Astrocyte (in vitro differentiated cells and primary cell): ENCODE measurements at regions not wholly inside any gene's neighbourhood (a gene's known extent, or its start where the extent isn't known, plus 50 kb on each side); places are given as distances from the start of the nearest gene placed in this dataset.
A peak's percentile ranks its signal among the peaks of the same experiment; 100 is the strongest.

ENCODE experiments used
- DNase-seq: peaks from one replicate; pipeline ENCODE4 v3.0.0-alpha.2; 2010; ENCODE audit warnings: low read depth
- FAIRE-seq: peaks from 2 replicates; lab custom pipeline; 2011; peaks lifted over from hg19 to GRCh38; lab: Jason Lieb, UNC
- H2AFZ ChIP-seq: 2 replicates; pipeline ENCODE4 v1.6.0; 2012; ENCODE audit warnings: low read depth, low read length, inconsistent platforms
- H3K27ac ChIP-seq: 2 replicates; pipeline ENCODE4 v1.5.1; 2011; ENCODE audit warnings: low read depth, low read length, inconsistent platforms
- H3K27me3 ChIP-seq: 2 replicates; pipeline ENCODE4 v1.6.0; 2011; ENCODE audit warnings: low read length, inconsistent platforms; ENCODE audit not compliant: insufficient read depth
- H3K36me3 ChIP-seq: 2 replicates; pipeline ENCODE4 v1.5.1; 2011; ENCODE audit warnings: low read length, inconsistent platforms; ENCODE audit not compliant: insufficient read depth
- H3K4me1 ChIP-seq: 2 replicates; pipeline ENCODE4 v1.5.1; 2011; ENCODE audit warnings: low read length, inconsistent platforms; ENCODE audit not compliant: insufficient read depth
- H3K4me2 ChIP-seq: 2 replicates; pipeline ENCODE4 v1.6.0; 2012; ENCODE audit warnings: low read length, inconsistent platforms
- H3K4me3 ChIP-seq: 2 replicates; pipeline ENCODE4 v1.5.1; 2011; ENCODE audit warnings: low read depth, mild to moderate bottlenecking, low read length, inconsistent platforms; ENCODE audit not compliant: insufficient read depth
- H3K79me2 ChIP-seq: 2 replicates; pipeline ENCODE4 v1.6.0; 2012; ENCODE audit warnings: mild to moderate bottlenecking, low read length, inconsistent platforms; ENCODE audit not compliant: insufficient read depth
- H3K9ac ChIP-seq: 2 replicates; pipeline ENCODE4 v1.6.0; 2012; ENCODE audit warnings: mild to moderate bottlenecking, low read length, inconsistent platforms
- H3K9me3 ChIP-seq: 2 replicates; pipeline ENCODE4 v1.5.1; 2012; ENCODE audit warnings: low read depth, mild to moderate bottlenecking, low read length, inconsistent platforms; ENCODE audit not compliant: insufficient read depth
- H4K20me1 ChIP-seq: 2 replicates; pipeline ENCODE4 v1.6.0; 2012; ENCODE audit warnings: low read length, inconsistent platforms; ENCODE audit not compliant: insufficient read depth
- H3K27ac Mint-ChIP-seq: one replicate; pipeline ENCODE4 v1.8.0; 2021; ENCODE audit warnings: mild to moderate bottlenecking, mixed read lengths; ENCODE audit not compliant: unreplicated experiment
- H3K27me3 Mint-ChIP-seq: one replicate; pipeline ENCODE4 v1.8.0; 2021; ENCODE audit warnings: low read depth, mixed read lengths; ENCODE audit not compliant: unreplicated experiment
- H3K36me3 Mint-ChIP-seq: one replicate; pipeline ENCODE4 v1.8.0; 2021; ENCODE audit warnings: low read depth, mixed read lengths; ENCODE audit not compliant: unreplicated experiment
- H3K4me1 Mint-ChIP-seq: one replicate; pipeline ENCODE4 v1.8.0; 2021; ENCODE audit warnings: low read depth, mixed read lengths; ENCODE audit not compliant: unreplicated experiment
- H3K4me3 Mint-ChIP-seq: one replicate; pipeline ENCODE4 v1.8.0; 2021; ENCODE audit warnings: mild to moderate bottlenecking, moderate library complexity, mixed read lengths; ENCODE audit not compliant: unreplicated experiment
- H3K9me3 Mint-ChIP-seq: one replicate; pipeline ENCODE4 v1.8.0; 2021; ENCODE audit warnings: mild to moderate bottlenecking, mixed read lengths; ENCODE audit not compliant: unreplicated experiment
- EZH2 ChIP-seq: IDR thresholded peaks from 2 replicates; pipeline ENCODE4 v1.6.1; 2012; ENCODE audit warnings: mild to moderate bottlenecking, low read length, inconsistent platforms; ENCODE audit not compliant: insufficient read depth
- TF ChIP-seq, protein P1 (sequence below): IDR thresholded peaks from 2 replicates; pipeline ENCODE4 v1.5.1; 2011; ENCODE audit warnings: low read depth, mild to moderate bottlenecking, inconsistent platforms, low read length, moderate library complexity; ENCODE audit not compliant: insufficient read depth

DNA sequence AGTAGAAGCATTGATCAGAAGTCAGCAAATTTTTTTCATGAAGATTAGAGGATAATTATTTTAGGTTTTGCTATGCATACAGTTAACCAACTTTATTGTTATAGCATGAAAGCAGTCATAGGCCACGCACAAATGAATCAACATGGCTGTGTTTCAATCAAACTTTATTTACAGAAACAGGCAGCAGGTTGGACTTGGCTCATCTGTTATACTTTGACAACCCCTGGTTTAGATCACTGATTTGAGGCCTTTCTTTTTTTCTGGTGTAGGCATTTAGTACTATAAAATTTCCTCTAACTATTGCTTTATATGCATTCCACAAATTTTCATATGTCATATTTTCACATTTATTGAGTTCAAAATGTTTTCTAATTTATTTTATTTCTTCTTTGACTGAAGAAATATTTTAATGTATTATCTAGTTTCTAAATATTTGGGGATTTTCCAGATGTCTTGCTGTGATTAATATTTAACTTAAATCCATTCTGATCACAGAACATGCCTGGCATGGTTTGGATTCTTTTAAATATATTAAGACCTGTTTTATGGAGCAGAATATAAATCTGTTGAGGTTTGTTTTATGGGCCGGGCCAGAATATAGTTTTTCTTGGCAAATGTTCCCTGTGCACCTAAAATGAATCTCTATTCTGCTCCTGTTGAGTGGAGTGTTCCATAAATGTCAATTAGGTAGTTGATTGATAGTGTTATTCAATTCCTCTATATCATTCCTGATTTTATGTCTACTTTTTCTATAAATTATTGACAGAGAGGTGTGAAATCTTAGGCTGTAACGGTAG, 116.3 kb upstream of the KLHL29 start:
- no peak for DNase-seq
- no peak overlapping the region for H2AFZ ChIP-seq

DNA sequence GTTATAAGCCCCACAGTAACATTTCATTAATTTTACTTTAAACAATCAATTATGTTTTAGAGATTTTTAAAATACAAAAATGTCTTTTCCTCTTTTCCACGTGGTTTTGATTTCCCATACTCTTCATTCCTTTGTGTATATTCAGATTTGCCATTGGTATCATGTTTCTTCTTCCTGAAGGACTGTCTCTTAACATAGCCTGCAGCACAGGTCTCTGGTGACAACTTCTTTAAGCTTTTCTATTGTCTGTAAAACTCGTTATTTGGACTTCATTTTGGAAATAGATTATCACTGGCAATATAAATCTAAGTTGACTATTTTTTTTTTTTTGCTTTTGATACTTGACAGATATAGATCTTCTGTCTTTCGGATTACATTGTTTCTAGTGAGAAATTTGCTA, 115.2 kb upstream of the KLHL29 start:
- no peaks in the 10 kb centered on the region for H3K36me3 Mint-ChIP-seq
- TF ChIP-seq, protein P1, sequence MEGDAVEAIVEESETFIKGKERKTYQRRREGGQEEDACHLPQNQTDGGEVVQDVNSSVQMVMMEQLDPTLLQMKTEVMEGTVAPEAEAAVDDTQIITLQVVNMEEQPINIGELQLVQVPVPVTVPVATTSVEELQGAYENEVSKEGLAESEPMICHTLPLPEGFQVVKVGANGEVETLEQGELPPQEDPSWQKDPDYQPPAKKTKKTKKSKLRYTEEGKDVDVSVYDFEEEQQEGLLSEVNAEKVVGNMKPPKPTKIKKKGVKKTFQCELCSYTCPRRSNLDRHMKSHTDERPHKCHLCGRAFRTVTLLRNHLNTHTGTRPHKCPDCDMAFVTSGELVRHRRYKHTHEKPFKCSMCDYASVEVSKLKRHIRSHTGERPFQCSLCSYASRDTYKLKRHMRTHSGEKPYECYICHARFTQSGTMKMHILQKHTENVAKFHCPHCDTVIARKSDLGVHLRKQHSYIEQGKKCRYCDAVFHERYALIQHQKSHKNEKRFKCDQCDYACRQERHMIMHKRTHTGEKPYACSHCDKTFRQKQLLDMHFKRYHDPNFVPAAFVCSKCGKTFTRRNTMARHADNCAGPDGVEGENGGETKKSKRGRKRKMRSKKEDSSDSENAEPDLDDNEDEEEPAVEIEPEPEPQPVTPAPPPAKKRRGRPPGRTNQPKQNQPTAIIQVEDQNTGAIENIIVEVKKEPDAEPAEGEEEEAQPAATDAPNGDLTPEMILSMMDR, result no peak
- TF ChIP-seq EZH2, result no peak

More for the DNA sequence above, 116.3 kb upstream of the KLHL29 start:
- no peaks in the 10 kb centered on the region for H3K36me3 ChIP-seq
- no peak for FAIRE-seq
- peaks cover 15% of the 10 kb centered on the region for H3K4me1 Mint-ChIP-seq
- no peaks in the 10 kb centered on the region for H3K79me2 ChIP-seq
- no peaks in the 10 kb centered on the region for H3K9me3 Mint-ChIP-seq
- TF ChIP-seq, protein P1, result no peak
- no peak for TF ChIP-seq EZH2
- H3K9ac ChIP-seq, result no peak overlapping the region
- no peak overlapping the region for H3K4me2 ChIP-seq
- no peak overlapping the region for H3K27ac ChIP-seq
- H3K27me3 Mint-ChIP-seq, result no peaks in the 10 kb centered on the region
- no peak overlapping the region for H3K4me3 ChIP-seq
- H4K20me1 ChIP-seq, result no peaks in the 10 kb centered on the region
- no peaks in the 10 kb centered on the region for H3K9me3 ChIP-seq
- H3K36me3 Mint-ChIP-seq, result no peaks in the 10 kb centered on the region
- no peak overlapping the region for H3K4me3 Mint-ChIP-seq
- H3K27ac Mint-ChIP-seq, result peak overlapping the region; percentile 73
- no peaks in the 10 kb centered on the region for H3K4me1 ChIP-seq
- H3K27me3 ChIP-seq, result no peaks in the 10 kb centered on the region

GRCh38 chr2:23270810-23271209, 114.2 kb upstream of the KLHL29 start:
- H3K9me3 ChIP-seq, result no peaks in the 10 kb centered on the region
- H3K27me3 ChIP-seq, result no peaks in the 10 kb centered on the region
- no peaks in the 10 kb centered on the region for H3K36me3 ChIP-seq
- Mint-ChIP-seq H3K27me3 (no peaks in the 10 kb centered on the region), H3K4me3 (no peak overlapping the region), H3K36me3 (no peaks in the 10 kb centered on the region), H3K4me1 (peaks cover 17% of the 10 kb centered on the region), H3K9me3 (no peaks in the 10 kb centered on the region), H3K27ac (no peak overlapping the region)
- no peak overlapping the region for H3K4me2 ChIP-seq
- no peak overlapping the region for H3K4me3 ChIP-seq
- H3K27ac ChIP-seq, result no peak overlapping the region
- FAIRE-seq (no peak), DNase-seq (no peak)
- H3K4me1 ChIP-seq, result no peaks in the 10 kb centered on the region
- H3K9ac ChIP-seq, result no peak overlapping the region
- no peaks in the 10 kb centered on the region for H3K79me2 ChIP-seq
- no peaks in the 10 kb centered on the region for H4K20me1 ChIP-seq
- TF ChIP-seq, protein P1, result no peak
- no peak for TF ChIP-seq EZH2
- no peak overlapping the region for H2AFZ ChIP-seq

More for the DNA sequence above, 115.2 kb upstream of the KLHL29 start:
- no peak overlapping the region for H2AFZ ChIP-seq
- H3K27me3 ChIP-seq, result no peaks in the 10 kb centered on the region
- H3K4me3 Mint-ChIP-seq, result no peak overlapping the region
- H3K9me3 Mint-ChIP-seq, result no peaks in the 10 kb centered on the region
- no peak overlapping the region for H3K27ac Mint-ChIP-seq
- no peaks in the 10 kb centered on the region for H4K20me1 ChIP-seq
- H3K4me2 ChIP-seq, result no peak overlapping the region
- H3K27me3 Mint-ChIP-seq, result no peaks in the 10 kb centered on the region
- peaks cover 17% of the 10 kb centered on the region for H3K4me1 Mint-ChIP-seq
- DNase-seq (no peak), FAIRE-seq (no peak)
- no peak overlapping the region for H3K27ac ChIP-seq
- no peaks in the 10 kb centered on the region for H3K79me2 ChIP-seq
- H3K36me3 ChIP-seq, result no peaks in the 10 kb centered on the region
- H3K4me3 ChIP-seq, result no peak overlapping the region
- no peaks in the 10 kb centered on the region for H3K4me1 ChIP-seq
- no peak overlapping the region for H3K9ac ChIP-seq
- no peaks in the 10 kb centered on the region for H3K9me3 ChIP-seq
